Testis (tissue), 2 donors: ENCODE measurements at regions not wholly inside any gene's neighbourhood (a gene's known extent, or its start where the extent isn't known, plus 50 kb on each side); places are given as distances from the start of the nearest gene placed in this dataset.
"Not testable (repeated sequence)": the region's sequence is repeated elsewhere in the genome, so short reads cannot be mapped to it uniquely, and the experiment has no call there.

Source experiments
- DNase-seq: peaks from one replicate; pipeline ENCODE4 v3.0.0-alpha.2; 2019
- H3K27ac ChIP-seq, 2 donors: fragments of 200-600 bp; sonication (generic); one replicate each; pipeline ENCODE4 v1.5.1; 2019
- H3K27me3 ChIP-seq: fragments of 200-600 bp; sonication (generic); one replicate; pipeline ENCODE4 v1.5.1; 2019
- H3K36me3 ChIP-seq: fragments of 200-600 bp; sonication (generic); one replicate; pipeline ENCODE4 v1.5.1; 2017; ENCODE audit warnings: low read depth; ENCODE audit errors: missing control alignments
- H3K4me1 ChIP-seq: fragments of 200-600 bp; sonication (generic); one replicate; pipeline ENCODE4 v1.5.1; 2019
- H3K4me3 ChIP-seq, 2 donors: fragments of 200-600 bp; sonication (generic); one replicate each; pipeline ENCODE4 v1.5.1; 2017 to 2019
- H3K9me3 ChIP-seq: fragments of 200-600 bp; sonication (generic); one replicate; pipeline ENCODE4 v1.5.1; 2017
- CTCF ChIP-seq, 3 experiments: fragments of 450-650 bp in 2 of 3; fragments of 200-600 bp in 1 of 3; sonication (generic) in 1 of 3; IDR thresholded peaks; one replicate each; pipeline ENCODE4 v1.5.1; 2016 to 2019; ENCODE audit warnings: antibody characterized with exemption in 3 of 3, mild to moderate bottlenecking in 2 of 3, moderate library complexity in 1 of 3
- POLR2A ChIP-seq: fragments of 450-650 bp; IDR thresholded peaks from one replicate; pipeline ENCODE4 v1.6.1; 2017; ENCODE audit warnings: antibody characterized with exemption, mild to moderate bottlenecking, moderate library complexity
- WGBS, 2 donors: methylation state at CpG; one replicate each; pipeline ENCODE4 v1.1.5; 2018; 5-methylcytosine and 5-hydroxymethylcytosine counted together
- intact Hi-C: fragments of 100-400 bp; cut with DNase I; formaldehyde crosslinking; loops from one replicate; pipeline ENCODE4 v1.15.1; 2023; ENCODE audit warnings: low total_unique reads

- H3K36me3 ChIP-seq, result no peaks in the 10 kb centered on the region
- H3K27ac ChIP-seq, result no peak overlapping the region
- DNase-seq, result no peak
- 90 to 91% methylated on average over 1 of the region's 1 CpG for WGBS, 2 donors
- no peaks in the 10 kb centered on the region for H3K4me1 ChIP-seq
- intact Hi-C loops, result no loop called here
- H3K4me3 ChIP-seq, result no peak overlapping the region
- TF ChIP-seq POLR2A (no peak), CTCF (IDR thresholded peaks at IDR 0.05) (no peak)
- H3K27me3 ChIP-seq, result no peaks in the 10 kb centered on the region
- H3K9me3 ChIP-seq, result no peaks in the 10 kb centered on the region
Measured at GRCh38 chr6:133085471-133085870, 155.7 kb upstream of the EYA4 start.

GRCh38 chr6:133085896-133086295 lies 155.3 kb upstream of the EYA4 start:
- WGBS, 2 donors, result 49 to 68% methylated on average over 2 of the region's 2 CpGs

GRCh38 chr6:133088931-133089695 lies 152.0 kb upstream of the EYA4 start:
- H3K27me3 ChIP-seq, result no peaks in the 10 kb centered on the region
- intact Hi-C loops, result no loop called here
- no peak for TF ChIP-seq CTCF (IDR thresholded peaks at IDR 0.05)
- H3K9me3 ChIP-seq, result no peaks in the 10 kb centered on the region
- DNase-seq, result no peak
- no peaks in the 10 kb centered on the region for H3K36me3 ChIP-seq
- H3K4me3 ChIP-seq, result no peak overlapping the region
- no peaks in the 10 kb centered on the region for H3K4me1 ChIP-seq
- 81 to 91% methylated on average over 5 of the region's 5 CpGs for WGBS, 2 donors
- no peak overlapping the region for H3K27ac ChIP-seq

More at GRCh38 chr6:133085896-133086295, 155.3 kb upstream of the EYA4 start:
- Histone ChIP-seq H3K27ac (no peak overlapping the region), H3K36me3 (no peaks in the 10 kb centered on the region), H3K4me3 (no peak overlapping the region), H3K4me1 (no peaks in the 10 kb centered on the region), H3K9me3 (no peaks in the 10 kb centered on the region), H3K27me3 (no peaks in the 10 kb centered on the region)
- DNase-seq, result no peak
- no peak for TF ChIP-seq POLR2A
- intact Hi-C loops, result no loop called here

- TF ChIP-seq CTCF (IDR thresholded peaks at IDR 0.05) (no peak), POLR2A (no peak)
- no peaks in the 10 kb centered on the region for H3K4me1 ChIP-seq
- H3K4me3 ChIP-seq, result no peak overlapping the region
- H3K27me3 ChIP-seq, result no peaks in the 10 kb centered on the region
- no peaks in the 10 kb centered on the region for H3K36me3 ChIP-seq
- WGBS, 2 donors, result 92 to 100% methylated on average over 1 of the region's 1 CpG
- DNase-seq, result no peak
- no peaks in the 10 kb centered on the region for H3K9me3 ChIP-seq
- intact Hi-C loops, result no loop called here
- no peak overlapping the region for H3K27ac ChIP-seq
Measured at GRCh38 chr6:133092199-133092598, 149.0 kb upstream of the EYA4 start.

- H3K4me3 ChIP-seq, result no peak overlapping the region
- no peaks in the 10 kb centered on the region for H3K36me3 ChIP-seq
- 72 to 84% methylated on average over 5 of the region's 5 CpGs for WGBS, 2 donors
- H3K27ac ChIP-seq, result no peak overlapping the region
- TF ChIP-seq CTCF (IDR thresholded peaks at IDR 0.05) (no peak), POLR2A (no peak)
- H3K27me3 ChIP-seq, result no peaks in the 10 kb centered on the region
- H3K4me1 ChIP-seq, result no peaks in the 10 kb centered on the region
- H3K9me3 ChIP-seq, result no peaks in the 10 kb centered on the region
- intact Hi-C loops, result no loop called here
- no peak for DNase-seq
Measured at GRCh38 chr6:133092771-133093170, 148.4 kb upstream of the EYA4 start.

GRCh38 chr6:133093211-133093610 lies 147.9 kb upstream of the EYA4 start:
- not testable (repeated sequence) for H3K9me3 ChIP-seq, H3K4me3 ChIP-seq
- WGBS, 2 donors, result 85 to 93% methylated on average over 3 of the region's 3 CpGs

More at GRCh38 chr6:133093211-133093610, 147.9 kb upstream of the EYA4 start:
- H3K4me1 ChIP-seq, H3K27ac ChIP-seq, H3K27me3 ChIP-seq, intact Hi-C loops, DNase-seq, H3K36me3 ChIP-seq: not testable (repeated sequence)
